Mesendoderm (in vitro differentiated cells): ENCODE measurements at regions not wholly inside any gene's neighbourhood (a gene's known extent, or its start where the extent isn't known, plus 50 kb on each side); places are given as distances from the start of the nearest gene placed in this dataset.

Experiments
- DNase-seq: peaks from one replicate; pipeline ENCODE4 v3.0.0; 2013
- H2AK5ac ChIP-seq: 2 replicates; pipeline ENCODE4 v1.6.1; 2013; ENCODE audit warnings: low read length, inconsistent platforms
- H2BK120ac ChIP-seq: 2 replicates; pipeline ENCODE4 v1.6.1; 2013; ENCODE audit warnings: low read depth, mild to moderate bottlenecking, low read length, moderate library complexity, mixed read lengths
- H2BK15ac ChIP-seq: replicated peaks from 2 replicates; pipeline ENCODE4 v1.6.1; 2013; ENCODE audit warnings: low read depth, mild to moderate bottlenecking, moderate library complexity
- H2BK5ac ChIP-seq: 2 replicates; pipeline ENCODE4 v1.6.1; 2013; ENCODE audit warnings: low read length, inconsistent platforms
- H3K18ac ChIP-seq: 2 replicates; pipeline ENCODE4 v1.6.1; 2013; ENCODE audit warnings: mild to moderate bottlenecking, low read length, mixed read lengths
- H3K23ac ChIP-seq: one replicate; pipeline ENCODE4 v1.6.1; 2013; ENCODE audit warnings: low read length
- H3K27ac ChIP-seq: 2 replicates; pipeline ENCODE4 v1.5.1; 2013; ENCODE audit warnings: low read depth, mild to moderate bottlenecking, inconsistent platforms, low read length, moderate library complexity
- H3K27me3 ChIP-seq: 2 replicates; pipeline ENCODE4 v1.6.1; 2013; ENCODE audit warnings: low read length, control low read depth, mild to moderate bottlenecking, inconsistent platforms; ENCODE audit not compliant: insufficient read depth, poor library complexity
- H3K36me3 ChIP-seq: 2 replicates; pipeline ENCODE4 v1.6.1; 2013; ENCODE audit warnings: low read length, inconsistent platforms; ENCODE audit not compliant: control insufficient read depth, insufficient read depth
- H3K4ac ChIP-seq: one replicate; pipeline ENCODE4 v1.6.1; 2013; ENCODE audit warnings: low read depth, mild to moderate bottlenecking, low read length, moderate library complexity
- H3K4me1 ChIP-seq: 2 replicates; pipeline ENCODE4 v1.6.1; 2013; ENCODE audit warnings: low read depth, low read length, inconsistent platforms; ENCODE audit not compliant: control insufficient read depth
- H3K4me2 ChIP-seq: 2 replicates; pipeline ENCODE4 v1.6.1; 2013; ENCODE audit warnings: low read length
- H3K4me3 ChIP-seq: 2 replicates; pipeline ENCODE4 v1.5.1; 2013; ENCODE audit warnings: mild to moderate bottlenecking, low read length
- H3K56ac ChIP-seq: one replicate; pipeline ENCODE4 v1.6.1; 2013; ENCODE audit warnings: low read length
- H3K79me1 ChIP-seq: 2 replicates; pipeline ENCODE4 v1.6.1; 2013; ENCODE audit warnings: low read length, inconsistent platforms
- H3K79me2 ChIP-seq: 2 replicates; pipeline ENCODE4 v1.6.1; 2013; ENCODE audit warnings: mild to moderate bottlenecking, low read length; ENCODE audit not compliant: control insufficient read depth, insufficient read depth
- H3K9ac ChIP-seq: 2 replicates; pipeline ENCODE4 v1.6.1; 2013; ENCODE audit warnings: low read length, inconsistent platforms
- H4K5ac ChIP-seq: one replicate; pipeline ENCODE4 v1.6.1; 2013; ENCODE audit warnings: low read length
- H4K8ac ChIP-seq: one replicate; pipeline ENCODE4 v1.6.1; 2013; ENCODE audit warnings: low read depth, mild to moderate bottlenecking, control low read depth, low read length, moderate library complexity
- WGBS: extraction: QIAGEN DNeasy Blood & Tissue Kit; methylation state at CpG from one replicate; pipeline ENCODE4 v1.1.7; 2013; ENCODE audit warnings: low lambda C conversion rate, missing lambda C conversion rate; ENCODE audit not compliant: insufficient coverage; ENCODE audit errors: extremely low coverage; 5-methylcytosine and 5-hydroxymethylcytosine counted together

DNA sequence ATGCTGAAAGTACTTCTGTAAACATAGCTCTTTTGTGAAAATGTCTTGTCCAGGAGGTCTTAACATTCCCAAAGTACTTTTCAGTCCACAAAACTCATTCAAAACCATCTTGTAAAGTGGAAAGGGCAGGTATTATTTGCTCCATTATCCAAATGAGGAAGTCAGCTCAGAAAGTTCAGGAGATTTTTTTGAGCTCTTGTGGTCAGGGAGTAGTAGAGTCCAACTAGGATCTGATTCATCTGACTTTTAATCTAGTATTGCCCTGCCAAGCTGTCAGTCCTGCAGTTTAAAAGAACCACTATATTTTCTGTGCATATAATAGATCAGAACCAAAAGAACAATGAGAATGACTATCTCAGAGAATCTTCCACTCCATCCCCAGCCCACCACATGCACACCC is 83.5 kb downstream of the FOXB1 start:
- DNase-seq: no peak
- no peaks in the 10 kb centered on the region for H3K79me1 ChIP-seq
- H3K36me3 ChIP-seq: no peaks in the 10 kb centered on the region
- H3K4me3 ChIP-seq: no peak overlapping the region
- no peak overlapping the region for H3K4ac ChIP-seq
- H3K4me2 ChIP-seq: no peak overlapping the region
- no peak overlapping the region for H4K5ac ChIP-seq
- H2AK5ac ChIP-seq: no peak overlapping the region
- H3K79me2 ChIP-seq: no peaks in the 10 kb centered on the region
- H2BK5ac ChIP-seq: no peak overlapping the region
- no peak overlapping the region for H4K8ac ChIP-seq
- no peak overlapping the region for H3K9ac ChIP-seq
- H3K56ac ChIP-seq: no peak overlapping the region
- H3K23ac ChIP-seq: no peak overlapping the region
- H3K4me1 ChIP-seq: no peaks in the 10 kb centered on the region
- no peaks in the 10 kb centered on the region for H3K27me3 ChIP-seq
- no peak overlapping the region for H3K27ac ChIP-seq
- H2BK15ac ChIP-seq: no peak overlapping the region
- no peak overlapping the region for H2BK120ac ChIP-seq
- no peak overlapping the region for H3K18ac ChIP-seq

DNA sequence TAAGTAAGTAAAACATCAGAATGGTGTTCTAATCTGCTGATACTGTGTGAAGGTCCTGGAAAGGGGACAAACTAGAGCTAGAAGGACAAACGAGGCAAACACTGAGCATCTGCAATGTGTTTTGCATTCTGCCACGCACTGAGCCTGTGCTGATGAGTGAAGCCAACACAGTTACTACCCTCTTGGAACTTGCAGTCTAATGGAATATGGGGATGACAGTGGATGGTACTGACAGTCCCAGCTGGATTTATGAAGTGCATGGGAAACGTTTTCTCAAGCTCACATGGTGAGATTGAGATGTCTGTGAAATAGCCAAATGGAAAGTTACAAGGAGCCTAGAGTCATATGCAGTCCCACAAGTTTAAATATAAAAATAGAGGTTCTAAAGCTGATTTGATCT is 86.6 kb downstream of the FOXB1 start:
- H2BK15ac ChIP-seq: no peak overlapping the region
- H2BK120ac ChIP-seq: no peak overlapping the region
- no peak overlapping the region for H3K27ac ChIP-seq
- H4K5ac ChIP-seq: no peak overlapping the region
- no peak overlapping the region for H3K23ac ChIP-seq
- no peaks in the 10 kb centered on the region for H3K79me2 ChIP-seq
- no peak overlapping the region for H3K18ac ChIP-seq
- H3K4me1 ChIP-seq: no peaks in the 10 kb centered on the region
- no peaks in the 10 kb centered on the region for H3K79me1 ChIP-seq
- H3K4me3 ChIP-seq: no peak overlapping the region
- H3K4me2 ChIP-seq: no peak overlapping the region
- H3K27me3 ChIP-seq: no peaks in the 10 kb centered on the region
- DNase-seq: no peak
- H4K8ac ChIP-seq: no peak overlapping the region
- H3K9ac ChIP-seq: no peak overlapping the region
- H2AK5ac ChIP-seq: no peak overlapping the region
- H2BK5ac ChIP-seq: no peak overlapping the region
- WGBS: no CpG with 5 or more reads among the region's 3 CpGs
- H3K36me3 ChIP-seq: no peaks in the 10 kb centered on the region
- H3K4ac ChIP-seq: no peak overlapping the region
- no peak overlapping the region for H3K56ac ChIP-seq

DNA sequence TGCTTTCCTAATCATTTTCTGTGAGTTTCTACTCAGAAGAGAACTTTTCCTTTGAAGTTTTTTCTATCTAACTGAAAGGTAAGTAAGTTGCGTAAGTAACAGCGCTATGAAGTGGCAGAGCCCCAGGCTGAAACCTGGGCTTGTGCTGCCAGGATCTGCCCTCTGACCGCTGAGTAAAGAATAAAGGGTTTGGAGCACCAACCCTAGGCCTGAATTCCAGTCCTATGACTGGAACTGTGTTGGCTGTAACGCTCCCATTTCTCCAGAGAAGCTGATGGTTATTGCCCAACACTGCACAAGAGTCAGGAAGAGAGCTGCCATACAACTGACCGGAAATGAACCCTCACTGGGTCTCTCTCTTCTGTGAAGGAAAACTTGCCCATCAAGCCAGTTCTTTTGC is 87.0 kb downstream of the FOXB1 start:
- Histone ChIP-seq H2BK15ac (no peak overlapping the region), H3K9ac (no peak overlapping the region), H3K18ac (no peak overlapping the region), H3K79me1 (no peaks in the 10 kb centered on the region), H2AK5ac (no peak overlapping the region), H4K8ac (no peak overlapping the region), H3K27ac (no peak overlapping the region), H3K4ac (no peak overlapping the region), H3K23ac (no peak overlapping the region), H3K79me2 (no peaks in the 10 kb centered on the region), H3K56ac (no peak overlapping the region), H2BK5ac (no peak overlapping the region), H2BK120ac (no peak overlapping the region), H3K4me3 (no peak overlapping the region), H3K4me1 (no peaks in the 10 kb centered on the region), H3K4me2 (no peak overlapping the region), H3K36me3 (no peaks in the 10 kb centered on the region), H3K27me3 (no peaks in the 10 kb centered on the region), H4K5ac (no peak overlapping the region)
- no peak for DNase-seq
- WGBS: no CpG with 5 or more reads among the region's 5 CpGs

DNA sequence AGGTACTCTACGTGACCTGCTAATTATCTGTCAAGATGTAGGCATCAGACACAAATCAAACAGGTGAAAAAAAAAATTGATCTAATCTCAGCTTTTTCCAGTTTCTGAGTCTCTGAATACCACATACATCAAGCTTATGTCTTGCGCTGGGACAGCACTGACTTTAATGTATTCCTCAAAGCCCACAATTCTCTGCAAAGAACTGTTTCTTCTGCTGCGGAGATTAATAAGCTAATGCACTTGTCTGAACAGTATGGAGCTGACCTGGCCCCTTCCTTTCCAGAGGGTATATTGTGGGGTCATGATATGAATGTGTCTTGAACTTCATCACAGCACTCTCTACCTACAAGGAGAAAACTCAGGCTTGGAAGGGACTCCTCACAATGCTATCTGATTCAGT is 87.8 kb downstream of the FOXB1 start:
- no peak overlapping the region for H2BK5ac ChIP-seq
- no peaks in the 10 kb centered on the region for H3K27me3 ChIP-seq
- H3K4me3 ChIP-seq: no peak overlapping the region
- H3K79me2 ChIP-seq: no peaks in the 10 kb centered on the region
- no peaks in the 10 kb centered on the region for H3K36me3 ChIP-seq
- H3K18ac ChIP-seq: no peak overlapping the region
- H3K4me2 ChIP-seq: no peak overlapping the region
- H3K23ac ChIP-seq: no peak overlapping the region
- H2BK15ac ChIP-seq: no peak overlapping the region
- no peak overlapping the region for H3K9ac ChIP-seq
- H3K4ac ChIP-seq: no peak overlapping the region
- H3K79me1 ChIP-seq: no peaks in the 10 kb centered on the region
- no CpG with 5 or more reads among the region's 3 CpGs for WGBS
- no peaks in the 10 kb centered on the region for H3K4me1 ChIP-seq
- no peak overlapping the region for H4K5ac ChIP-seq
- H4K8ac ChIP-seq: no peak overlapping the region
- no peak overlapping the region for H2AK5ac ChIP-seq
- DNase-seq: no peak
- H2BK120ac ChIP-seq: no peak overlapping the region
- no peak overlapping the region for H3K27ac ChIP-seq
- H3K56ac ChIP-seq: no peak overlapping the region

DNA sequence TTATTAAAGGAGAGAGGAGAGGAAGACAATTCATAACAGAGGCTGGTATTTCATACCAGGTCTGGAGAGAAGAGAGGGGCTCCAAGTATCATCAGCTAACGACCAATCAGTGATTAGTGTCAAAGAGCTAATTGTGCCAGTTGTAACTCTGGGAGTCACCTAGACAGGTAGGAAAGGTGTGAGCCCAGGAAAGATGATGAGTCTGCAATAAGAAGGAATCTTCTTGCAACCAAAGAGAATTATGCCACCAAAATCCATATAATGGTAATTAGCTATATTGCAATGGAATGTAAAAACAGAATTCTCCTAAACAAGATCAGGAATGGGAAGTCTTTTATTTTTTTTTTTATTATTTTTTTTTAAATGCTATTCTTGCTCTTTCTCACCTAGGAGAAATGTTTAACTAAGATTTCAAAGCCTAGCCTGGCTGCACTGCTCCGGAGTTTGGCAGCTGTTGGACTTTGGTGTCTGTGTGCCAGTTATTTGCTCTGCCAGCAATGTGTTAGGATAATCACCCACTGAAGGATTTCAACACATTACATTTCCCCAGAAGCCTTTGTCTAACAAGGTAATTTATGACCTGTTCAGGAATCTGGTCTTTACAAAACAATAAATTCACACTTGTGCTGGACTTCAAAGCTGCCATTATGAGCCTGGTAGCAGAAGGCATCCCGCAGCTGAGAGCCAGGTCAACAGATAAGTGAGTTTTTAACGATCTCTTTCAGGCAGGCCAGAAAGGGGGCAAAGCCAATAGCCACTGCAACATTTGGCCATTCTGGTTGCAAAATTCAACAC is 89.4 kb downstream of the FOXB1 start:
- Histone ChIP-seq H3K4me2 (no peak overlapping the region), H3K79me1 (no peaks in the 10 kb centered on the region), H3K4ac (no peak overlapping the region), H3K4me3 (no peak overlapping the region), H4K5ac (no peak overlapping the region), H3K4me1 (no peaks in the 10 kb centered on the region), H3K27ac (no peak overlapping the region), H3K18ac (no peak overlapping the region), H3K9ac (no peak overlapping the region), H3K23ac (no peak overlapping the region), H4K8ac (no peak overlapping the region), H2AK5ac (no peak overlapping the region), H3K27me3 (no peaks in the 10 kb centered on the region), H3K36me3 (no peaks in the 10 kb centered on the region), H3K79me2 (no peaks in the 10 kb centered on the region), H2BK120ac (no peak overlapping the region), H2BK15ac (no peak overlapping the region), H2BK5ac (no peak overlapping the region), H3K56ac (no peak overlapping the region)
- no peak for DNase-seq
- WGBS: no CpG with 5 or more reads among the region's 4 CpGs

DNA sequence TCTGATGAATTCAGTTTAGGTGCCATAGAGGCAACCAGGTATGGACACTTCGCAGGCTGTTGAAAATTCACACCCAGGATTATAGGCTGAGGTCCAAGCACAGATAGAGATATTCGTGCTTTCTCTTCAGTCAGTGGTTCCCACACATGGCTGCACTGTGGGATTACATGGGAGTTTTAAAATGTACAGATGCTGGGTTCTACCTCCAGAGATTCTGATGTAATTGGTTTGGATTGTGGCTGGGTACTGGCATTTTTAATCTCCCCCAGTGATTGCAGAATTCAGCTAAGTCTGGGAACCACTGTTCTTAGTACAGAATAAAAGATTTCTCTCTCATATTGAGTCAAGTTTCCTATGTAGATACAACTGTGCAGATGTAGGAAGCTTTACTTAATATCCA is 91.6 kb downstream of the FOXB1 start:
- Histone ChIP-seq H2BK5ac (no peak overlapping the region), H3K79me1 (no peaks in the 10 kb centered on the region), H2AK5ac (no peak overlapping the region), H2BK15ac (no peak overlapping the region), H3K4me2 (no peak overlapping the region), H4K5ac (no peak overlapping the region), H3K4me1 (no peaks in the 10 kb centered on the region), H3K4ac (no peak overlapping the region), H2BK120ac (no peak overlapping the region), H3K79me2 (no peaks in the 10 kb centered on the region), H3K27me3 (no peaks in the 10 kb centered on the region), H3K36me3 (no peaks in the 10 kb centered on the region), H3K27ac (no peak overlapping the region), H3K23ac (no peak overlapping the region), H3K18ac (no peak overlapping the region), H4K8ac (no peak overlapping the region), H3K4me3 (no peak overlapping the region), H3K56ac (no peak overlapping the region), H3K9ac (no peak overlapping the region)
- WGBS: no CpG with 5 or more reads among the region's 2 CpGs
- DNase-seq: no peak
